Cardiac septum (tissue), 1 donor: ENCODE measurements at regions not wholly inside any gene's neighbourhood (a gene's known extent, or its start where the extent isn't known, plus 50 kb on each side); places are given as distances from the start of the nearest gene placed in this dataset.
"Not testable (repeated sequence)": the region's sequence is repeated elsewhere in the genome, so short reads cannot be mapped to it uniquely, and the experiment has no call there.

Experiments
- DNase-seq: peaks from one replicate; pipeline ENCODE4 v3.0.0-alpha.2; 2020; ENCODE audit warnings: low spot score
- intact Hi-C: fragments of 100-400 bp; cut with DNase I; formaldehyde crosslinking; loops from one replicate; pipeline ENCODE4 v1.14.0; 2022
- donor health status: DM: no; HTN: no; CAD: no.

- intact Hi-C loops, DNase-seq: not testable (repeated sequence)
Measured at GRCh38 chr2:221944452-221944851, 354.3 kb downstream of the PAX3 start.

- intact Hi-C loops, result no loop called here
- DNase-seq, result no peak
Measured at GRCh38 chr2:221943076-221943810, 355.6 kb downstream of the PAX3 start.

- intact Hi-C loops, result no loop called here
Measured at GRCh38 chr2:221931251-221931991, 359.3 kb upstream of the EPHA4 start.

DNA sequence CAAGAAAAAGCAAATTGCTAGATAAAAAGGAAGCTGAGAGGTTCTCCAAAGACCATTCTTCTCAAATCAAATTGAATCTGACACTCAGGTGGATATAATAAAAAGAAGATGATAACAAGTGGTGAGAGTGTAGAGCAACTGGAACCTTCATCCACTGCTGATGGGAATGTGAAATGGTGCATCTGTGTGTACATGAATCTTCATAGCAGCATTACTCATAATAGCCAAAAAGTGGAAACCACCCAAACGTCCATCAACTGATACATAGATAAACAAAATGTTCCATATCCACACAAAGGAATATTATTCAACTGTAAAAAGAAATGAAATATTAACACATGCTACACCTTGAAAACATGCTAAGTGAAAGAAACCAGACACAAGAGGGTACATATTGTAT lies 357.2 kb upstream of the EPHA4 start:
- no peak for DNase-seq
- intact Hi-C loops, result no loop called here

More at GRCh38 chr2:221931251-221931991, 359.3 kb upstream of the EPHA4 start:
- DNase-seq, result no peak

DNA sequence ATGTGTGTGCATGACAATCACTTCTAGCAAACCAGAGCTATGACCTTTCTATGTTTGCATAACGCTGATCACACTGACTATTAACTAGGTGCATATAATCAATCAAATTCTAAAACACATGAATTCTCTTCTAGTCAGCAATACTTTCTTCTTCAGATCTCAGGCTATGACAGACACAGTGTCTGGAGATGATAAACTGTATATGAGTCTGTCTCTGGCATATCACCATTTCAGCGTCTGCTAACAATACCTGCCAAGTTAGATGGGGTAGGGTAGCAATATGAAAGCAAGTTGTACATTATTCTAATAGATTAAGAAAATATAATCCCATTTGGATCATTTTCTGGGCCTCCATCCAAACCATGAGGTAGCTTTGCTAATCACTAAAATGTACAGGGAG lies 354.2 kb upstream of the EPHA4 start:
- DNase-seq, result no peak
- intact Hi-C loops, result no loop called here

DNA sequence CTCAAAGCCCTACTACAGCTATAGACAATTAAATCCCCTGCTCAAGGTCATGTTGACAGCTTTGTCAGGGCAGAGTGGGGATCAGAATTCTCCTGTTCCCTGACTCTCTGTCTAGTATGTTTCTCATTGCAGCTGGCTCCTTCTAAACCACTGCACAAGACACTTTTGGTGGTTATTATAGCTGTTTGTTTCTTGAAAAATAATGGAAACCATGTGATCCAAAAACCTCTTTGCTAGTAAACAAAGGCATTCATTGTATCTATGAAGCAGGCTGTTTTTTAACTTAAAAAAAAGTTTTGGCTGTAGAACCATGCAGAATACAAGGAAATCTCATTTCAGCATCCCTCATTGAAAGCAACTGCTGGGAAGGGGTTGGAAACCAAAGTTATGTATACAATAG lies 352.5 kb upstream of the EPHA4 start:
- intact Hi-C loops, result no loop called here
- DNase-seq, result no peak

- intact Hi-C loops, result no loop called here
- DNase-seq, result no peak
Measured at GRCh38 chr2:221915926-221916325, 343.8 kb upstream of the EPHA4 start.

- DNase-seq, result no peak
- intact Hi-C loops, result no loop called here
Measured at GRCh38 chr2:221914334-221914880, 342.3 kb upstream of the EPHA4 start.

- intact Hi-C loops, result no loop called here
- no peak for DNase-seq
Measured at GRCh38 chr2:221911890-221912289, 339.8 kb upstream of the EPHA4 start.

DNA sequence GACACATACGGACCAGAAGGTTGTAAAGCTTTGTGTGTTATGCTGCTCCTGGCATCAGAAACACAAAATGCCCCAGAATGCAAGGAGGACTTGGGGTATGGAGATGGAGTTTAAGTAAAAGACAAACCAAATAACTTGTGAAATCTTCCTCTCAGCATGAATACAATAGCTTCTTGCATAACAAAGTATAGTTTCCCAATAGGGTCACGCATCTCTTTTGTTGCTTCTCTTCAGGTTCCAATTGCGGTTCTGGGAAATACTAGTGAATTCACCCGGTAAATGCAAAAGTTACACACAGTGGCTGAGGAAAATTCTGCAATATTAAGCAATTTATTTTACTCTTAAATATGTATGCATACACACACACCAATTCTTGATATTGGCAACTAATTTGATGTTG lies 339.2 kb upstream of the EPHA4 start:
- intact Hi-C loops, result no loop called here
- no peak for DNase-seq

GRCh38 chr2:221908518-221908917 lies 336.4 kb upstream of the EPHA4 start:
- no peak for DNase-seq
- intact Hi-C loops, result no loop called here

GRCh38 chr2:221897718-221898117 lies 325.6 kb upstream of the EPHA4 start:
- intact Hi-C loops, result no loop called here
- no peak for DNase-seq

DNA sequence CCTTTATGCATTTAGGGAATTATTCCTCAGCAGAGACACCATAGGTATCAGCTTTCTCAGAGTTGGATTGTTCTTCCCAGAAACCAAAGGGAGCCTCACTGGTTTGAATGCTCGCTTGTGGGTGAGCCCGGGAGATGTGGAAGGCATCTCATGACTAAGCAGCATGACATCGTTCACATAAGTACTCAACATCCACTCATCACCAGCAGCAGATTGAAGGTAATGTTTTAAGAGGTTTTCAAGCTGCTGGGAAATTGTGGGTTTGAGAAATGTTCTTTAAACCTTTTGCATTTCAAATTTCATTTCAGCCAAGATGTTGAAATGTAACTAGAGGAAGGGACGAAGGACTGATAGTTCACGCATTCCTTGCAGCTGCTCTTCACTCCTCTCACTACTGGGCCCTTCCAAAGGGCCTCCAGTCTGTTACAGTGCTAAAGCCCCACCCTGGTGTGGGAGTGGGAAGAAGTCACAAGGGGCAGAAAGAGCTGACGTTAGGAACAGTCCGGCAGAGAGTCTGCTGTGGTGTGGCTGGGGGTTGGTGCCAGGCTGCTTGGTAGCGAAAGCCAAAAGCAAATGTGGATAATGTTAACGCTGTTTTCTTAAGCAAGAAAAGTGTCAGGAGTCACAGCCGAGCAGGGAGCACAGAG lies 324.5 kb upstream of the EPHA4 start:
- no peak for DNase-seq
- intact Hi-C loops, result no loop called here

DNA sequence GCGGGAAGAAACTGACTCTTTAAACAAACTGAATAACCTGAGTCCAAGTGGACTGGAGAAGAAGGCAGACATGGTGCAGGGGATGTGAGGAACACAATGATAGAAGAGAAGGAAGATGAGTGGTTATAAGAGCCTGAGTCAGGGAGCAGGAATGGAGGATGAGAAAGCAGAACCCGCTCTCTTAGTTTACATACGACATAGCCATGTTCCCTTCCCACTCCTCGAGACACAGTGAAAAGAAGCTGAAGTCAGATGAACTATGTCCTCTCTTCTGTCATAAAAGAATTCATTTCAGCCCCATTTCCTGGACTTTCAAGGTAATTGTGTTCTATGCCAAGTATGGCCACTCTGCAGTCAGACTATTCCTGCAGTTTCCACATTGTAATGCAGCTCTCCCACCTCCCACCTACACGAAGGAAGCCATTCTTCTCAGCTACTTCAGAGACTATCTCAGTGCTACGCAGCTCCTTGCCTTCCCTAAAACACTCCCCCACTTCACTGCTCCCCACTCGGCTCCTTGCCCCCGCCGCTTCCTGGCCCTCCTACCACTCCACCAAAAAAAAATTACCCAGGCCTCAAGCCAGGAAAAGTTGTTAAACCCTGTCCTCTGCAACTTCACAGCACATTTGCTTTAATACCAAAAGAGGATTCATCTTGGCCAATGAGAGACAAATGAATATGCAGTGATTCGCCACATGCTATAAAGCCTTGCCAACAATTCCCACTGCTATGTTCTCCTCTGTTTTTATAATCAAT lies 323.4 kb upstream of the EPHA4 start:
- DNase-seq, result no peak
- intact Hi-C loops, result no loop called here

- no peak for DNase-seq
- intact Hi-C loops, result no loop called here
Measured at GRCh38 chr2:221893501-221893900, 321.4 kb upstream of the EPHA4 start.

DNA sequence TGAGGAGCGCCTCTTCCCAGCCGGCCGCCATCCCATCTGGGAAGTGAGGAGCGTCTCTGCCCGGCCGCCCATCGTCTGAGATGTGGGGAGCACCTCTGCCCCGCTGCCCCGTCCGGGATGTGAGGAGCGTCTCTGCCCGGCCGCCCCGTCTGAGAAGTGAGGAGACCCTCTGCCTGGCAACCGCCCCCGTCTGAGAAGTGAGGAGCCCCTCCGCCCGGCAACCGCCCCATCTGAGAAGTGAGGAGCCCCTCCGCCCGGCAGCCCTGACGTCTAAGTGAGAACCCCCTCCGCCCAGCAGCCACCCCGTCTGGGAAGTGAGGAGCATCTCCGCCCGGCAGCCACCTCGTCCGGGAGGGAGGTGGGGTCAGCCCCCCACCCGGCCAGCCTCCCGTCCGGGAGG lies 319.9 kb upstream of the EPHA4 start:
- DNase-seq, intact Hi-C loops: not testable (repeated sequence)

GRCh38 chr2:221883976-221884375 lies 311.9 kb upstream of the EPHA4 start:
- DNase-seq, result no peak
- intact Hi-C loops, result no loop called here

DNA sequence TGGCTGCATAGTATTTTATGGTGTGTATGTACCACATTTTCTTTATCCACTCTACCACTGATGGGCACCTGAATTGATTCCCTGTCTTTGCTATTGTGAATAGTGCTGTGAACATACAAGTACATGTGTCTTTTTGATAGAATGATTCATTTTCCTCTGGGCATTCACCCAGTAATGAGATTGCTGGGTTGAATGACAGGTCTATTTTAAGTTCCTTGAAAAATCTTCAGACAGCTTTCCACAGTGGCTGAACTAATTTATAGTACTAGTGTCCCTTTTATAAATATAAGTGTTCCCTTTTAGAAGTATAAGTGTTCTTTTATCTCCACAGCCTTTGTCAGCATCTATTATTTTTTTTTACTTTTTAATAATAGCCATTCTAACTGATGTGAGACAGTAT lies 303.9 kb upstream of the EPHA4 start:
- DNase-seq, result no peak
- intact Hi-C loops, result no loop called here

DNA sequence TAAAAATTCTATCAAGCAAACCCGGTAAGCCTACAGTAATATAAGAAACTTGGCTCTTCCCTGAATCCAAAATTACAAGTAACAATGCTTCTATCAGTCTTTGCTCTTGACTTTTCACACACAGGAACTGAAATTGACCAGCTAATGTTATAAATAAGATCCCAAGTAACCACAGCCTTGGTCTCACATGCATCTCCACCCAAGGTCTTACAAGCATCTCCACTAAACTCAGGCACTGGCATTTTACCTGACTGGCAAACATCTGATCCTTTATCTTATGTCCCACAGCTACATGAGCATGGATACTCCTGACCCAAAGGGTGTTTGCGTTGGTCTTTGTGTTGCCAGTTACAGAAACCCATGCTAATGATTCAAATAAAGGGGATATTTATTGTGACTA lies 302.3 kb upstream of the EPHA4 start:
- DNase-seq, result no peak
- intact Hi-C loops, result no loop called here

DNA sequence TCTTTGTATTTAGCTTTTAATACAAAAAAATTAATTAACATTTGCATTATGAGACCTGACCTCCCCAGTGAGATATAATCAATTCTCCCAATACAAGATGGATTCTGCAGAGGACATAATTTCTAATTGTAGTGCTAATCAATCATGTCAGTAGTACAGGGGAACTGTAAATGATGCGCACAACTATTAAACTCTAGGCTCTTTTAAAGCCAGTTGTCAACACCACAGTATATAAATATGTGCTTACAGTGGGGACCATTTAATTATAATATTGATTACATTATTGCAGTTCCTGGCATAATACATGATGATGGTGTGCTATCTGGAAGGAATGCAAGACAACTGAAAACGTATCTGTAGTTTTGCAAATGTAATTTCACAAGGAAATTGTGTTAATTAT lies 285.6 kb upstream of the EPHA4 start:
- no peak for DNase-seq
- intact Hi-C loops, result no loop called here
